ENCODE measurements at regions not wholly inside any gene's neighbourhood (a gene's known extent, or its start where the extent isn't known, plus 50 kb on each side); places are given as distances from the start of the nearest gene placed in this dataset.

DNA sequence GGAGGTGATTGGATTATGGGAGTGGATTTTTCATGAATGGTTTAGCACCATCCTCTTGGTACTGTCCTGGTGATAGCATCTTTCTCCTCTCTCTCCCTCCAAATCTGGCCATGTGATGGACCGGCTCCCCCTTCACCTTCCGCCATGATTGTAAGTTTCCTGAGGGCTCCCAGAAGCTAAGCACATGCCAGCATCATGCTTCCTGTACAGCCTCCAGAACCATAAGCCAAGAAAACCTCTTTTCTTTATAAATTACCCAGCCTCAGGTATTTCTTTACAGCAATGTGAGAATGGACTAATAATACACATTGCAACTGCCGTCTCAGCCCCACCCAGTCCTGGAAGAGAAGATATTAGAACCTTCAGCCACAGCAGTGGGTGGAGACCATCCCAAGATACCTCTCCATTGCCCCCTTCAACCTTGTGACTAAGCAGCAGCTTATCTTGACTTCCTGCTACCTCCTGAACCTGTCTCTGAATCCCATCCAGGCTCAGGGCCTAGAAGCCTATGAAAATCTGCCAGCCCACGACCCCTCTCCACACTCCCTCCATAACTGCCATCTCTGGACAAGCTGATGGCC is 81.8 kb upstream of the AGAP1 start:
- H3K27ac ChIP-seq, result no peak overlapping the region
- no peaks in the 10 kb centered on the region for H3K9me3 ChIP-seq
- TF ChIP-seq, protein P1, sequence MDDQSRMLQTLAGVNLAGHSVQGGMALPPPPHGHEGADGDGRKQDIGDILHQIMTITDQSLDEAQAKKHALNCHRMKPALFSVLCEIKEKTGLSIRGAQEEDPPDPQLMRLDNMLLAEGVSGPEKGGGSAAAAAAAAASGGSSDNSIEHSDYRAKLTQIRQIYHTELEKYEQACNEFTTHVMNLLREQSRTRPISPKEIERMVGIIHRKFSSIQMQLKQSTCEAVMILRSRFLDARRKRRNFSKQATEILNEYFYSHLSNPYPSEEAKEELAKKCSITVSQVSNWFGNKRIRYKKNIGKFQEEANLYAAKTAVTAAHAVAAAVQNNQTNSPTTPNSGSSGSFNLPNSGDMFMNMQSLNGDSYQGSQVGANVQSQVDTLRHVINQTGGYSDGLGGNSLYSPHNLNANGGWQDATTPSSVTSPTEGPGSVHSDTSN (IDR thresholded peaks at IDR 0.05), result no peak
- TF ChIP-seq RCOR1 (IDR thresholded peaks at IDR 0.05; ENCODE audit: low read depth, low read length) (no peak), KDM5A (IDR thresholded peaks at IDR 0.05) (no peak)
- TF ChIP-seq, protein P2, sequence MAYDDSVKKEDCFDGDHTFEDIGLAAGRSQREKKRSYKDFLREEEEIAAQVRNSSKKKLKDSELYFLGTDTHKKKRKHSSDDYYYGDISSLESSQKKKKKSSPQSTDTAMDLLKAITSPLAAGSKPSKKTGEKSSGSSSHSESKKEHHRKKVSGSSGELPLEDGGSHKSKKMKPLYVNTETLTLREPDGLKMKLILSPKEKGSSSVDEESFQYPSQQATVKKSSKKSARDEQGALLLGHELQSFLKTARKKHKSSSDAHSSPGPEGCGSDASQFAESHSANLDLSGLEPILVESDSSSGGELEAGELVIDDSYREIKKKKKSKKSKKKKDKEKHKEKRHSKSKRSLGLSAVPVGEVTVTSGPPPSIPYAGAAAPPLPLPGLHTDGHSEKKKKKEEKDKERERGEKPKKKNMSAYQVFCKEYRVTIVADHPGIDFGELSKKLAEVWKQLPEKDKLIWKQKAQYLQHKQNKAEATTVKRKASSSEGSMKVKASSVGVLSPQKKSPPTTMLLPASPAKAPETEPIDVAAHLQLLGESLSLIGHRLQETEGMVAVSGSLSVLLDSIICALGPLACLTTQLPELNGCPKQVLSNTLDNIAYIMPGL (CRISPR knock-in tag; IDR thresholded peaks at IDR 0.05; ENCODE audit: borderline replicate concordance), result no peak
- TF ChIP-seq, protein P3, sequence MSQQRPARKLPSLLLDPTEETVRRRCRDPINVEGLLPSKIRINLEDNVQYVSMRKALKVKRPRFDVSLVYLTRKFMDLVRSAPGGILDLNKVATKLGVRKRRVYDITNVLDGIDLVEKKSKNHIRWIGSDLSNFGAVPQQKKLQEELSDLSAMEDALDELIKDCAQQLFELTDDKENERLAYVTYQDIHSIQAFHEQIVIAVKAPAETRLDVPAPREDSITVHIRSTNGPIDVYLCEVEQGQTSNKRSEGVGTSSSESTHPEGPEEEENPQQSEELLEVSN (IDR thresholded peaks at IDR 0.05; ENCODE audit: borderline replicate concordance, low read depth), result no peak
- peaks cover 6% of the 10 kb centered on the region for H3K4me1 ChIP-seq
- FAIRE-seq (no peak), DNase-seq (ENCODE audit: low read depth in 1 of 2, low spot score in 1 of 2) (no peak), ATAC-seq (no peak)
- no peak overlapping the region for H3K4me3 ChIP-seq
- WGBS (ENCODE audit: missing lambda C conversion rate), result 68% methylated on average over 4 of the region's 4 CpGs
- ChIA-PET CTCF (no interaction called here), POLR2A (no interaction called here)
- no peak overlapping the region for H3K4me2 ChIP-seq

GRCh38 chr2:235413064-235413463 is 80.8 kb upstream of the AGAP1 start:
- TF ChIP-seq TP53 (CRISPR knock-in tag; IDR thresholded peaks at IDR 0.05), result no peak
- no peak for TF ChIP-seq SREBF2 (IDR thresholded peaks at IDR 0.05)
- TF ChIP-seq, protein P4, sequence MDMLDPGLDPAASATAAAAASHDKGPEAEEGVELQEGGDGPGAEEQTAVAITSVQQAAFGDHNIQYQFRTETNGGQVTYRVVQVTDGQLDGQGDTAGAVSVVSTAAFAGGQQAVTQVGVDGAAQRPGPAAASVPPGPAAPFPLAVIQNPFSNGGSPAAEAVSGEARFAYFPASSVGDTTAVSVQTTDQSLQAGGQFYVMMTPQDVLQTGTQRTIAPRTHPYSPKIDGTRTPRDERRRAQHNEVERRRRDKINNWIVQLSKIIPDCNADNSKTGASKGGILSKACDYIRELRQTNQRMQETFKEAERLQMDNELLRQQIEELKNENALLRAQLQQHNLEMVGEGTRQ (IDR thresholded peaks at IDR 0.05), result no peak
- TF ChIP-seq SMC3 (IDR thresholded peaks at IDR 0.05), result no peak
- TF ChIP-seq EHF (CRISPR knock-in tag; IDR thresholded peaks at IDR 0.05), result no peak
- TF ChIP-seq, protein P1 (IDR thresholded peaks at IDR 0.05), result no peak
- no peak for TF ChIP-seq BCL3 (IDR thresholded peaks at IDR 0.05)
- TF ChIP-seq NFE2L2 (conservative IDR thresholded peaks at IDR 0.05; ENCODE audit: low read length), result no peak
- no peak for TF ChIP-seq RARB (CRISPR knock-in tag; IDR thresholded peaks at IDR 0.05)
- TF ChIP-seq ELK1 (IDR thresholded peaks at IDR 0.05; ENCODE audit: low read depth, low read length), result no peak
- no peak for TF ChIP-seq NR3C1 (IDR thresholded peaks at IDR 0.05)
- no peak for TF ChIP-seq HDAC2 (IDR thresholded peaks at IDR 0.05)
- no peak for TF ChIP-seq RNF2 (IDR thresholded peaks at IDR 0.05; ENCODE audit: borderline replicate concordance, low read depth)
- TF ChIP-seq GATA3 (IDR thresholded peaks at IDR 0.05; ENCODE audit: borderline replicate concordance), result no peak
- no peak for TF ChIP-seq CHD4 (IDR thresholded peaks at IDR 0.05; ENCODE audit: borderline replicate concordance)

More at GRCh38 chr2:235413064-235413463, 80.8 kb upstream of the AGAP1 start:
- H3K4me3 ChIP-seq, result no peak overlapping the region
- FAIRE-seq (no peak), ATAC-seq (no peak), DNase-seq (ENCODE audit: low read depth in 1 of 2, low spot score in 1 of 2) (no peak)
- CTCF ChIA-PET, result interaction anchor here (1.6 to 1.7 kb wide), 2 partner anchors 11 to 228 kb away, joined by 3 to 4 read pairs; no protein-coding TSS in a partner anchor
- H3K27ac ChIP-seq, result no peak overlapping the region
- H3K9me3 ChIP-seq, result no peaks in the 10 kb centered on the region
- WGBS (ENCODE audit: missing lambda C conversion rate), result 60% methylated on average over 1 of the region's 1 CpG
- POLR2A ChIA-PET, result no interaction called here
- peaks cover 10% of the 10 kb centered on the region for H3K4me1 ChIP-seq
- no peak overlapping the region for H3K4me2 ChIP-seq
